Mesenchymal stem cell (in vitro differentiated cells and primary cell): ENCODE measurements at regions not wholly inside any gene's neighbourhood (a gene's known extent, or its start where the extent isn't known, plus 50 kb on each side); places are given as distances from the start of the nearest gene placed in this dataset.

Source experiments
- DNase-seq: peaks from one replicate; pipeline ENCODE4 v3.0.0-alpha.2; 2013
- H2AFZ ChIP-seq: one replicate; pipeline ENCODE4 v1.6.1; 2013; ENCODE audit warnings: low read depth, mild to moderate bottlenecking, control low read depth, inconsistent platforms, low read length, moderate library complexity
- H2AK5ac ChIP-seq: 2 replicates; pipeline ENCODE4 v1.6.1; 2013; ENCODE audit warnings: low read length, moderate library complexity, mild to moderate bottlenecking, inconsistent platforms; ENCODE audit not compliant: severe bottlenecking
- H2BK120ac ChIP-seq: one replicate; pipeline ENCODE4 v1.6.1; 2013; ENCODE audit warnings: low read depth, mild to moderate bottlenecking, inconsistent platforms, low read length, moderate library complexity
- H2BK12ac ChIP-seq, 2 experiments: one replicate each; pipeline ENCODE4 v1.6.1; 2013; ENCODE audit warnings: inconsistent platforms in 2 of 2, low read length in 2 of 2, mild to moderate bottlenecking in 2 of 2, moderate library complexity in 2 of 2, control low read depth in 1 of 2
- H2BK15ac ChIP-seq: one replicate; pipeline ENCODE4 v1.6.1; 2013; ENCODE audit warnings: mild to moderate bottlenecking, low read depth, inconsistent platforms; ENCODE audit not compliant: poor library complexity, severe bottlenecking
- H2BK5ac ChIP-seq: 2 replicates; pipeline ENCODE4 v1.6.1; 2013; ENCODE audit warnings: low read depth, mild to moderate bottlenecking, low read length, control low read depth, inconsistent platforms; ENCODE audit not compliant: poor library complexity, severe bottlenecking
- H3K14ac ChIP-seq, 2 experiments: one replicate each; pipeline ENCODE4 v1.6.1; 2013; ENCODE audit warnings: inconsistent platforms in 2 of 2, low read length in 2 of 2, control low read depth in 1 of 2, mild to moderate bottlenecking in 1 of 2, moderate library complexity in 1 of 2
- H3K18ac ChIP-seq, 2 experiments: one replicate each; pipeline ENCODE4 v1.6.1; 2013; ENCODE audit warnings: inconsistent platforms in 2 of 2, low read length in 2 of 2, control low read depth in 1 of 2, low read depth in 1 of 2, mild to moderate bottlenecking in 1 of 2
- H3K23ac ChIP-seq, 2 experiments: one replicate each; pipeline ENCODE4 v1.6.1; 2013; ENCODE audit warnings: inconsistent platforms in 2 of 2, low read length in 2 of 2, mild to moderate bottlenecking in 2 of 2, moderate library complexity in 2 of 2, control low read depth in 1 of 2
- H3K27ac ChIP-seq: 2 replicates; pipeline ENCODE4 v1.5.1; 2013; ENCODE audit warnings: mild to moderate bottlenecking, moderate library complexity, low read length, control low read depth, inconsistent platforms; ENCODE audit not compliant: poor library complexity, severe bottlenecking
- H3K27me3 ChIP-seq, 2 experiments: 2 replicates each; pipeline versions ENCODE4 v1.6.1 to v1.7.0; 2013; ENCODE audit warnings: low read length in 2 of 2, mild to moderate bottlenecking in 2 of 2, moderate library complexity in 2 of 2, control low read depth in 1 of 2, inconsistent platforms in 1 of 2; ENCODE audit not compliant: control insufficient read depth in 1 of 2, insufficient read depth in 1 of 2
- H3K36me3 ChIP-seq, 2 experiments: 2 replicates each; pipeline versions ENCODE4 v1.6.1 to v1.7.0; 2013; ENCODE audit warnings: low read length in 2 of 2, control low read depth in 1 of 2, inconsistent platforms in 1 of 2, low read depth in 1 of 2, mild to moderate bottlenecking in 1 of 2; ENCODE audit not compliant: insufficient read depth in 2 of 2, control insufficient read depth in 1 of 2
- H3K4ac ChIP-seq, 2 experiments: one replicate each; pipeline ENCODE4 v1.6.1; 2013; ENCODE audit warnings: inconsistent platforms in 2 of 2, low read length in 2 of 2, mild to moderate bottlenecking in 2 of 2, moderate library complexity in 2 of 2, control low read depth in 1 of 2, low read depth in 1 of 2
- H3K4me1 ChIP-seq: 2 replicates; pipeline ENCODE4 v1.6.1; 2013; ENCODE audit warnings: low read depth, low read length, control low read depth; ENCODE audit not compliant: control insufficient read depth, insufficient read depth
- H3K4me2 ChIP-seq: 2 replicates; pipeline ENCODE4 v1.6.1; 2013; ENCODE audit warnings: low read length, mild to moderate bottlenecking, inconsistent platforms; ENCODE audit not compliant: poor library complexity, severe bottlenecking
- H3K4me3 ChIP-seq, 2 experiments: 2 replicates each; pipeline versions ENCODE4 v1.5.1 to v1.7.0; 2013; ENCODE audit warnings: low read length in 2 of 2, mild to moderate bottlenecking in 2 of 2, control low read depth in 1 of 2, low read depth in 1 of 2; ENCODE audit not compliant: insufficient read depth in 1 of 2
- H3K79me1 ChIP-seq: replicated peaks from 2 replicates; pipeline ENCODE4 v1.6.1; 2013; ENCODE audit warnings: mild to moderate bottlenecking, control low read depth, low read length, inconsistent platforms; ENCODE audit not compliant: poor library complexity, severe bottlenecking
- H3K9ac ChIP-seq: 2 replicates; pipeline ENCODE4 v1.7.0; 2013; ENCODE audit warnings: mild to moderate bottlenecking, low read length, moderate library complexity
- H3K9me3 ChIP-seq: 2 replicates; pipeline ENCODE4 v1.7.0; 2013; ENCODE audit warnings: mild to moderate bottlenecking, low read length; ENCODE audit not compliant: control insufficient read depth
- H4K8ac ChIP-seq: one replicate; pipeline ENCODE4 v1.6.1; 2013; ENCODE audit warnings: inconsistent platforms, mild to moderate bottlenecking, low read length, moderate library complexity
- H4K91ac ChIP-seq: one replicate; pipeline ENCODE4 v1.6.1; 2013; ENCODE audit warnings: mild to moderate bottlenecking, low read length, inconsistent platforms
- WGBS: methylation state at CpG from one replicate; pipeline ENCODE4 v1.1.7; 2013; ENCODE audit warnings: mixed read lengths; 5-methylcytosine and 5-hydroxymethylcytosine counted together

GRCh38 chr10:62560201-62560819 lies 186.1 kb downstream of the ZNF365 start:
- no peak overlapping the region for H3K23ac ChIP-seq
- H3K9me3 ChIP-seq, result no peaks in the 10 kb centered on the region
- no peak overlapping the region for H2BK5ac ChIP-seq
- peak overlapping the region; percentile 82 for H3K9ac ChIP-seq
- H4K91ac ChIP-seq, result peak overlapping the region; percentile 45
- no peak overlapping the region for H2AFZ ChIP-seq
- H3K18ac ChIP-seq, result no peak overlapping the region
- peak overlapping the region in 1 of 2 experiments; percentile 5 for H3K4me3 ChIP-seq
- no peak overlapping the region for H4K8ac ChIP-seq
- no peaks in the 10 kb centered on the region for H3K79me1 ChIP-seq
- no peak overlapping the region for H2AK5ac ChIP-seq
- H3K27me3 ChIP-seq, result no peaks in the 10 kb centered on the region
- H3K14ac ChIP-seq, result no peak overlapping the region
- H3K27ac ChIP-seq, result no peak overlapping the region
- peak; percentile 40 for DNase-seq
- H3K4me1 ChIP-seq, result peaks cover 4% of the 10 kb centered on the region
- no peak overlapping the region for H3K4ac ChIP-seq
- H3K36me3 ChIP-seq, result no peaks in the 10 kb centered on the region
- no peak overlapping the region for H2BK120ac ChIP-seq
- no peak overlapping the region for H2BK12ac ChIP-seq
- no peak overlapping the region for H2BK15ac ChIP-seq
- no peak overlapping the region for H3K4me2 ChIP-seq
- WGBS, result 76% methylated on average over 2 of the region's 4 CpGs

DNA sequence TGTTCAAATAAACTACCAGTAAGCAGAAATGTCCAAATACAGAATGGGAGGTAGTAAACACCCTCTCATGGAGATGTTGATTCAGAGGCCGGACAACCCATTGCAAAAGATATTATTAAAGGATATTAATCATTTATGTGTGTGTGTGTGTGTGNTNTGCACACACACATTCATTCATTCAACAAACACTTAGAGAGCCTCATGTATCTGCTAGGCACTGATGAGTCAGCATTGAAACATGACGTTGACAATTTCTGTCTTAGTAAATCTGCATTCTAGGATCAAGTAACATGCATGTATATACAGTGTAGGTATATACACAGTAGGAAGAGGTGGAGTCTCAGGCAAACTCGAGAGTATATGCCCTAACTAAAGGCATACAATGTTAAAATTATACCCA lies 187.0 kb downstream of the ZNF365 start:
- H3K27ac ChIP-seq, result no peak overlapping the region
- no peaks in the 10 kb centered on the region for H3K9me3 ChIP-seq
- peaks cover 4% of the 10 kb centered on the region for H3K4me1 ChIP-seq
- H3K18ac ChIP-seq, result no peak overlapping the region
- H3K14ac ChIP-seq, result no peak overlapping the region
- no peak overlapping the region for H3K23ac ChIP-seq
- no peak overlapping the region for H4K91ac ChIP-seq
- H2AK5ac ChIP-seq, result no peak overlapping the region
- no peaks in the 10 kb centered on the region for H3K36me3 ChIP-seq
- H3K9ac ChIP-seq, result peak overlapping the region; percentile 82
- no peak overlapping the region for H3K4ac ChIP-seq
- WGBS, result 86% methylated on average over 1 of the region's 3 CpGs
- no peaks in the 10 kb centered on the region for H3K27me3 ChIP-seq
- no peak for DNase-seq
- no peak overlapping the region for H4K8ac ChIP-seq
- H3K79me1 ChIP-seq, result no peaks in the 10 kb centered on the region
- H2BK5ac ChIP-seq, result no peak overlapping the region
- H2AFZ ChIP-seq, result no peak overlapping the region
- H2BK12ac ChIP-seq, result no peak overlapping the region
- no peak overlapping the region for H2BK15ac ChIP-seq
- no peak overlapping the region for H3K4me3 ChIP-seq
- H2BK120ac ChIP-seq, result no peak overlapping the region
- no peak overlapping the region for H3K4me2 ChIP-seq

GRCh38 chr10:62562101-62562500 lies 187.9 kb downstream of the ZNF365 start:
- H3K14ac ChIP-seq, result no peak overlapping the region
- H2AK5ac ChIP-seq, result no peak overlapping the region
- H2BK120ac ChIP-seq, result no peak overlapping the region
- H3K9ac ChIP-seq, result no peak overlapping the region
- H2AFZ ChIP-seq, result no peak overlapping the region
- H3K27ac ChIP-seq, result no peak overlapping the region
- peaks cover 4% of the 10 kb centered on the region for H3K4me1 ChIP-seq
- H2BK12ac ChIP-seq, result no peak overlapping the region
- H4K8ac ChIP-seq, result no peak overlapping the region
- no peaks in the 10 kb centered on the region for H3K27me3 ChIP-seq
- no peak overlapping the region for H2BK15ac ChIP-seq
- H3K79me1 ChIP-seq, result no peaks in the 10 kb centered on the region
- H3K4me3 ChIP-seq, result no peak overlapping the region
- H3K23ac ChIP-seq, result no peak overlapping the region
- H3K4ac ChIP-seq, result no peak overlapping the region
- no peak overlapping the region for H3K18ac ChIP-seq
- H3K4me2 ChIP-seq, result no peak overlapping the region
- H3K36me3 ChIP-seq, result no peaks in the 10 kb centered on the region
- DNase-seq, result peak; percentile 8
- 100% methylated on average over 2 of the region's 2 CpGs for WGBS
- H2BK5ac ChIP-seq, result no peak overlapping the region
- no peaks in the 10 kb centered on the region for H3K9me3 ChIP-seq
- no peak overlapping the region for H4K91ac ChIP-seq

GRCh38 chr10:62562795-62563194 lies 188.6 kb downstream of the ZNF365 start:
- Histone ChIP-seq H2BK120ac (no peak overlapping the region), H3K27me3 (no peaks in the 10 kb centered on the region), H2AK5ac (no peak overlapping the region), H3K4me3 (no peak overlapping the region), H2BK15ac (no peak overlapping the region), H3K9ac (no peak overlapping the region), H3K4me2 (no peak overlapping the region), H2BK5ac (no peak overlapping the region), H4K8ac (no peak overlapping the region), H2BK12ac (peak overlapping the region in 1 of 2 experiments; percentile 35), H4K91ac (no peak overlapping the region), H3K18ac (no peak overlapping the region), H3K23ac (no peak overlapping the region), H3K4me1 (peaks cover 4% of the 10 kb centered on the region), H3K36me3 (no peaks in the 10 kb centered on the region), H3K4ac (peak overlapping the region in 1 of 2 experiments; percentile 34), H3K27ac (no peak overlapping the region), H3K9me3 (no peaks in the 10 kb centered on the region), H3K79me1 (no peaks in the 10 kb centered on the region), H3K14ac (no peak overlapping the region), H2AFZ (no peak overlapping the region)
- no peak for DNase-seq
